HG02973 (cell line): ENCODE measurements at regions not wholly inside any gene's neighbourhood (a gene's known extent, or its start where the extent isn't known, plus 50 kb on each side); places are given as distances from the start of the nearest gene placed in this dataset.

ENCODE experiments used
- ATAC-seq: cut with Tn5 transposase; IDR thresholded peaks from one replicate; pipeline ENCODE4 v1.9.1; 2021; ENCODE audit warnings: moderate library complexity; ENCODE audit not compliant: unreplicated experiment

DNA sequence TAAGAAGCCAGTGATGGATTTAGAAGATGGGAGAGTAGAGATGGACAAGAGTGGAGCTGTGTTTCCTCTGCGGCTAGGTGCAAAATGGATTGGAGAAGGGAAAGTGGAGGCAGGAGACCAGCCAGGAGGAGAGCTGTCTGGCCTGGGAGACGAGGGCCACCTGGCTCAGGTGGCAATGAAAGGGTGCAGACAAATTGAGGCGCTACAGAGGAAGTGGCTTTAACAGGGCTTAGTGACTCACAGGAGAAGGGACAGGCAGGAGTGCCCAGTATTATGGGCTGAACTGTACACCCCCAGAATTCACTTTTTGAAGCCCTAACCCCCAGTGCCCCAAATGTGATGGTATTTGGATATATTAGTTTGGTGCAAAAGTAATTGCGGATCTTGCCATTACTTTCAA, 65.6 kb upstream of the DUSP5 start:
- ATAC-seq: no peak

DNA sequence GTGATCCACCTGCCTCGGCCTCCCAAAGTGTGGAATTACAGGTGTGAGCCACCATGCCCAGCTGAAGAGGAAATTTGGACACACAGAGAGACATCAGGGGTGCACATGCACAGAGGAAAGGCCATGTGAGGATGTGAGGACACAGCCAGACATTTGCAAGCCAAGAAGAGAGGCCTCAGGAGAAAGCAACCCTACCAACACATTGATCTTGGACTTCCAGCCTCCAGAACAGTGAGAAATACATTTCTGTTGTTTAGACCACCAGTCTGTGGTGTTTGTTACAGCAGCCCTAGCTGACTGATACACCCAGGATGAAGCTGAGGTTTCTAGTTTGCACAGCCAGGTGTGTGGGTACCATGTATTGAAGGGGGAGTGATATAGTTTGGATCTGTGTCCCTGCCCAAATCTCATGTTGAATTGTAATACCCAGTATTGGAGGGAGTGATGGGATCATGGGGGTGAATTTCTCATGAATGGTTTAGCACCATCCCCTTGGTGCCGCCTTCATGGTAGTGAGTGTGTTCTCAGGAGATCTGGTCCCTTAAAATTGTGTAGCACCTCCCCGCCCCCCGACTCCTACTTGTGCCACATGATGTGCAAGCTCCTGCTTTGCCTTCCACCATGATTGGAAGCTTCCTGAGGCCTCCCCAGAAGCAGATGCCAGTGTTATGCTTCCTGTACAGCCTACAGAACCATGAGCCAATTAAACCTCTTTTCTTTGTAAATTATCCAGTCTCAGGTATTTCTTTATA, 64.7 kb upstream of the DUSP5 start:
- ATAC-seq: no peak

DNA sequence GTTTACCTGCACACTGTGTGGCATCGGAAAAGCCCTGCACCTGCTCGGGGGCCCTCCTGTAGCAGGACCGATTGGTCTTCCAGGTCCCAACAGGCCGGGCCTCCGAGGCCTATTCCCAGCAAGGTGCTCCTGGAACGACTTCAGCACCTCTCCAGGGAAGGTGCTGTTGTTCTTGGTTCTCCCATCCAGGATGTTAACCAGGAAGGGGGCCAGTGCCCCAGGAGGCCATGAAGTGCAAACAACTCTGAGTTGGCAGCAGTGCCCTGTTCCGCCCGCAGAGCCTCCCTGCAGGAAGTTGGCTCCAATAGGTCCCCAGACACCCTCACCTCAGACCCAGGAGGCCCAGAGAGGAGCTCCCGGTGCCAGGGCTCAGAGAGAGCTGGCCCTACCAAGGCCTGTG, 64.0 kb upstream of the DUSP5 start:
- ATAC-seq: no peak

DNA sequence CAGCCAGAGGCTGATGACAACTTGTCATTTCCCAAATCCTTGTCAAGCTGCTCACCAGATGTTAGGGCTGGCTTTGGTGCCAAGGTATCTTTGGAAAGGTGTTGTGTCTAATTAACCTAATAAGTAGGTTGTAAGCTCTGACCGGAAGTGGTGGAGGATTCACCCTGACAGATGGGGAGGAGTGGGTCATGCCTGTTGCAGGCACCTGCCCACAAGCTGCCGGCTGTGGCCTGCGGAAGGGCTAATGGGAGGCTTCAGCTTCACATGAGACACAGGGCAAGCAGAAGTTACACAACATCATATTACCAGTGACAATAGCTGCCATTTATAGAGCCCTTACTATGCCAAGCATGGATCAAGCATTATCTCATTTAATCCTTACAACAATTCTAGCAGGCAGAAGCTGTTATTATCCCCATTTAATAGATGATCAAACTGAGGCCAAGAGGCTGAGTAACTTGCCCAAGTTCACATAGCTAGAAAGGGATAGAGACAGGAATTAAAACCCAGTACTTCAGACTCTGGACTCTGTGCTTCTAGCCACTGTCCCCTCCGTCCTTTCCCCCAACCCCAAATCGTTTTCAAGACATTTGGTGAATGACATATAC, 63.1 kb upstream of the DUSP5 start:
- no peak for ATAC-seq

DNA sequence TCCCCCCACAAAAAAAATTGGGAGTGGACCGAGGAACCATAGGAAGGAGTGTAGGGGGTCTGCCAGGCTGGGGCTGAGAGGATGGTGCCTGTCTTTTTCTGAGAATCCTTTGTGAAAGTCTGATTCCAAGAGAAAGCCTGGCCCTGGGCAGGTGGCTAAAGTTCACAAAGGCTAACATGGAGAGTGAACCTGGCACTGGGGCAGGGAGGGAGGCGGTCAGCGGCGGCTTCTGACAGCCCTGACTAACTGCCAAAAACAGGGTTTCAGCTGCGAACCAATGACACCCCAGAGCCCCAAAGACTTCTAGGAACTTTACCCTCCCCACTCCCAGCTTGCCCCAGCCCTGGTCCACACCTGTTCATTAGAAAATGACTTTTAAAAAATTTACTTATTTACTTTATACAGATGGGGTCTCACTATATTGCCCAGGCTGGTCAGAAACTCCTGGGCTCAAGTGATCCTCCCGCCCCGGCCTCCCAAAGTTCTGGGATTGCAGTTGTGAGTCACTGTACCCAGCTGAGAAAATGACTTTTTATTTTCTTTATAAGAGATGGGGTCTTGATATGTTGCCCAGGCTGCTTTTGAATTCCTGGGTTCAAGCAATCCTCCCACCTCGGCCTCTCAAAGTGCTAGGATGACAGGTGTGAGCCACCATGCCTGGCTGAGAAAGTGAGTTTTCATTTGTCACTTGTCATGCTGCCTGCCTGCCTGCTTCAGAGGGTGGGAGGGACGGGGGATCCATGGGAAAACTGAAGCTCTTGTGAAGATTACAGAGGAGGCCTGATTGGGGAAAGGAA, 61.0 kb upstream of the DUSP5 start:
- no peak for ATAC-seq

DNA sequence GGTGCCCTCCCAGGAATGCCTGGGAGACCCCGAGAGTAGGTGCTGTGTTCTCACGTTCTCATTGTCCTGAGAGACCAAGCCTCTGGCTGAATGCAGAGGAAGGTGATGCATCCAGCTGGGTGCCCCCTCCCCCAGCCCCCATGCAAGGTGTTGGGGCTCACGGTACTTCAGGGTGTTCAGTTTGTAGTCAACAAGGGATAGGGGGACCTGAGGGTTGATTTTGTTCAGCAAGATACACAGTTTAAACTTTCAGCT, 60.4 kb upstream of the DUSP5 start:
- no peak for ATAC-seq

DNA sequence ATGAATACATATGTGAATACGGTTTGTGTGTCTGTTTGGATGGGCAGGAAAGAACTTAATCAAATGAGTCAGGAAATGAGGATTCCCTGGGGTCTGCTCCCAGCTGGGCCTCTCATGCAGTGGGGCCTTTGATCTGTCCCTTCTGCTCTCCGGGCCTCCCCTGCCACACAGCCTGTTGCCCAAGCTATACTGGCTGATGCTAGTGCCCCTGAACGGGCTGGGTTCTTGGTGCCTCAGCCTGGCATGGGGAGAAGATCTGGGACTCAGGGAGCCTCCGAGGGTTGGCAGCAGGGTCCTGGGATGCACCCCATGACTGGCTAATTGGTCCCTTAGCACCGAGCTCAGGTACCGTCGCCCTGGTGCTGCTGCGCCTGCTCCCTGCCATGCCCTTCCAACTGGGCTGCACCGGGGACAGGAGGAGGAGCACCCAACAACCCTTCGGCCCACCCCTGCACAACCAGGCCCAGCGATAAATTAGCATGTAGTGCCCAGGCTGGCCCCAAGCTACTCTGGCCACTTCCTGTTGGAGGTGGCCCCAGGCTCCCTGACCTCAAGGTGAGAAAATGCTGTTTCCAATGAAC, 59.9 kb upstream of the DUSP5 start:
- no peak for ATAC-seq

DNA sequence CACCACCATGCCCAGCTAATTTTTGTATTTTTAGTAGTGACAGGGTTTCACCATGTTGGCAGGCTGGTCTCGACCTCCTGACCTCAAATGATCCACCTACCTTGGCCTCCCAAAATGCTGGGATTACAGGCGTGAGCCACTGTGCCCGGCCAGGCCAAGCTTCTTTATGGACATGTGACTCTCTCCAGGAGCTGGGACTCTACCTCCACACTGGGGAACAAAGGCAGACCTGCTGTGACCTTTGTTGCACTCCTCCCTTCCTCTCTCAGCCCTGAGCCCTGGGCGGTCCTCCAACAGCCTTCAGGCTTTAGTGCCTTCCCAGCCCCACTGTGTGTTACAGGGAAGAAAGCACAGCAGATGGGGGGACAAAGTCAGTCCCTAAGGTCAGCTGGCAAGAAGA, 55.0 kb upstream of the DUSP5 start:
- ATAC-seq: no peak

DNA sequence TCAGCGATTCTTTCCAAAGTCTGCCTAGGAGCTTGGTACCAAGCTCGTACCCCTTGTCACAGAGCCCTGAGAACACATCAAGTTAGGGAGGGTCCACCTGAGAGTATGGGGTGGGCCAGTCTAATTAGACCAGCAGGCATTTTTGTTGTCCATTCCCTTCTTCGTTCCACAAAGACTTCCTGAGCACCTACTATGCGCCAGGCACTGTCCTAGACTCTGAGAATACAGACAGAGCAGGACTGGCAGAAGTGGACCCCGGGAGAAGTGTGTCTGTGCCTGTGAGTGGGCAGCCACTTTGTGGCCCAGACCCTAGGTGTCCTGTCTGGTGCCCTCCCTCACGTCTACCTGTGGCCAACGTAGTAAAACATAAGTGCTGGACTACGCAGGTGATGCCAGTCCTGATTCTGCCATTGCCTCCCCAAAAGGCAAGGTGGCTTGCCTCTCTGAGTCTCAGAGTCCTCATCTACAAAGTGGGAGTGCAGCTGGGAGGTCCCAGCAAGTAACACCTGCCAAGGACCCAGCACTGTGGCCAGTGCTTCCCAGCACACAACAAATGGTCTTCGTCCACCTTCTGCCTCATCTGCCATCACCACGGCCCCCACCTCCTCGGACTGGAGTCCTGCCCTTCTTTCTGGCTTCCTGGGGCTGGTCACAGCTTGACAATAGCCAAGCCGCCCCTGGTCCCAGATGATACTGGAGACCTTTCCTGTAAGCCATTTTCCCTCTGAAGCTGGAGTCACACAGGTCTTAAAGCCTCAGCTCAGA, 54.3 kb upstream of the DUSP5 start:
- ATAC-seq: no peak

DNA sequence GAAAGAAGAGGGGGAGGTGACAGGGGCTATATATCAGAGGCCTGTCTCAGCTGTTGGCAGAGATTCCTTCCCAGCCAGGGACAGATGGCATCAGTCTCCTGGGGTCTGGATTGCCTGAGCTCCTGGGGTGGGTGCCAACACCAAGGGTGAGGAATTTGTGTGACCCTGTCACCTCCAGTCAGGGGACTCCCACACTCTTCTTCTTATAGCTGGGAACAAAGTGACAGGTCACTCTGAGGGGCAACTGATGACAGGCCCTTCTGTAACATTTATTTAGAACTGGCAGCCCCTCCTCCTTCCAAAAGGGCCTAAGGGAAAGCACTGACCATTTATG, 53.7 kb upstream of the DUSP5 start:
- no peak for ATAC-seq

DNA sequence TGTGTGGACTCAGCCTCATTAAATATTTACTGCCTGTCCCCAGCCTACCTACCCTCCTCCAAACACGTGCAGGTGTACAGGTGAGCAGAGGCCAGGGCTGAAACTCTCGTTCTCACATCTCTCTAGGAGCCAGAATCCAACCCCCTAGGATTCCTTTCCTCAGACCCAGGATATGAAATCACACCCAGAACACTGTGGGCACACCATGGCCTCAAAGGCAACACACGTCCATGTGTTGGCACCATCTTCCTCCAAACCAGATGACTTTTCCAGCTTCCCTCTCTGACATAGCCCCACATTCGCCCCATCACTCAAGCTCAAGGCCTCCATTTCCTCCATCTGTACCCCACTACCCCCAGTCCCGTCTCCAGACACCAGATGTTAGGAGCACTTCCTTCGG, 51.8 kb upstream of the DUSP5 start:
- no peak for ATAC-seq

DNA sequence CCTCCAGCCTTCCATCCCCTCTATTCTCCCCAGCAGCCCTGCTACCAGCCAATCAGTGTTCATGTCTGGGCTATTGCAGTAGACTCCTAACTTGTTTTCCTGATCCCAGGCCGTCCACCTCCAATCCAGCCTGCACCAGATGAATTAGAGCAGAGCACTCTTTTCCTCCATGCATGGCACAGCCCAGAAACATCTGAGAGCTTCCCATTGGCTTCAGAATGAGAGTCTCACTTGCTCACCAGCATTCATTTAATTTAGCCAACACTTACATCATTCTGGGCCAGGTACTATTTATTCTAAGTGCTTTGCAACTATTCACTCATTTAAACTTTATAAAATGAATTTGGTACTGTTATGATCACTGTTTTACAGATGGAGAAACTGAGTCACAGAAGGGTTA, 51.4 kb upstream of the DUSP5 start:
- no peak for ATAC-seq

DNA sequence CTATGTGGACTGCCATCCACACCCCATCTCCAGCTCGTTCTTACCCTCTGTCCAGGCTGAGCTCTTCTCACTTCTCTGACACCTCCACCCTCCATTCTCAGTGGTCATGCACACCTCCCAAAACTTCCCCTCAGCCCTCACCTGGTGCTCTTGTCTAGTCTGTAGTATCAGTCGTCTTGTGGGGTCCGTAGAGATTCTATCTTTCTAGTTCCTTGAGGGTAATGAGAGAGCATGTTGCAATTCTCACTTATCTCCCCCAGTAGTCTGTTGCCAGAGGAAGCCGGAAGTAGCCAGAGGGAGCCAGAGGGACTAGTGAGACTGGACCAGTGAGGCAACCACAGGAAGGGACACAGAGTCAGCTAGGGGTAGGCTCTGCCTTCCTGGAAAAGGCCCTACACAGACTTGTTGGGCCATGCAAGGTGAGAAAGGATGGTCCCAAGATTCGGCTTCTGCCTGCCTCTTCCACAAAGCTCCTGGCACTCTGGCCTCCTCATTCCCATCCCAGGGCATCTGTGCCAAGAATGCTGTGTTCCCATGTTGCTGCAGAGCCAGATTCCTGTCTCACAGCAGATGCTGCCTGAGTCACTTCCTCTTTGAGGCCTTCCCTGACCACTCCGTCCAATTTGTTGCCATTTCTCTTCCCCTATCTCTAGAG, 50.6 kb upstream of the DUSP5 start:
- ATAC-seq: no peak

DNA sequence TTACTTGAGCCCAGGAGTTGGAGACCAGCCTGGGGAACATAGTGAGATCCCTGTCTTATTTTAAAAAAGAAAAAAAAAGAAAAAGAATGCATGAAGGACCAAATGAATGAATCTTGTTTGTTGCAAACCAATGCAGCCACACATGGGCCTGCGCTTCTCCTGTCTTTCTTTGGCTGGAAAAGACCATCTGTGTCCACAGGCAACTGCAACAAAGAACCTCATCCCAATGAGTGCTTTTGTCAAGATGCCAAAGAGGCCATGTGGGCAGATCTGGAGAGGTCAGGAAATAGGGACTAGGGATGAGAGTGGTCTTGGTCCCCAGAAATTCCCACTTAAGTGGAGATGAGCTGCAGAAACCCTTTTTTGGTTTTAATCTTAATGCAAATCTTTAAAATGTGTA, 49.8 kb upstream of the DUSP5 start:
- ATAC-seq: no peak
